K562 (cell line): ENCODE measurements at regions not wholly inside any gene's neighbourhood (a gene's known extent, or its start where the extent isn't known, plus 50 kb on each side); places are given as distances from the start of the nearest gene placed in this dataset.

Experiments
- ATAC-seq: fragments of 200-7000 bp; cut with Tn5 transposase; 3 replicates; pipeline ENCODE4 v1.9.1; 2020; ENCODE audit warnings: moderate library complexity
- BruUV-seq: library from RNA; stranded (reverse); fragments of 400-500 nt; replicated peaks from 2 replicates; lab custom pipeline; 2021; lab: Mats Ljungman, UMichigan
- CTCF ChIA-PET: fragments of 300-600 bp; formaldehyde crosslinking; extraction: SDS; loops from one replicate; lab custom pipeline; 2021; ENCODE audit warnings: low intra/inter-chr PET ratio; lab: Yijun Ruan, JAX
- POLR2A ChIA-PET: fragments of 300-600, 350-650 bp; sonication (Branson Sonifier 250); formaldehyde crosslinking; extraction: SDS; loops from one replicate; lab custom pipeline; 2021; ENCODE audit warnings: antibody characterized with exemption, inconsistent platforms; lab: Yijun Ruan, JAX
- DNase-seq, 4 experiments: peaks; one replicate each; pipeline versions ENCODE4 v3.0.0 to v3.0.0-alpha.2; 2011 to 2018; ENCODE audit warnings: low spot score in 3 of 4, mixed read lengths in 3 of 4; ENCODE audit errors: extremely low read depth in 1 of 4
- FAIRE-seq: peaks from 2 replicates; lab custom pipeline; 2011; peaks lifted over from hg19 to GRCh38; lab: Jason Lieb, UNC
- H2AFZ ChIP-seq: 2 replicates; pipeline ENCODE4 v1.6.0; 2011; ENCODE audit warnings: low read depth, low read length, control low read depth, inconsistent platforms
- H3K27ac ChIP-seq: fragments of 200-600 bp; 3 replicates; pipeline ENCODE4 v1.8.0; 2011; ENCODE audit warnings: low read depth, mild to moderate bottlenecking, control low read depth, inconsistent platforms, low read length, moderate library complexity, mixed read lengths; ENCODE audit errors: extremely low read depth
- H3K27me3 ChIP-seq, 2 experiments: fragments of 300-600 bp in 1 of 2; 2 replicates in 1 of 2; 3 replicates in 1 of 2; pipeline versions ENCODE4 v1.6.0 to v1.8.0; 2011; ENCODE audit warnings: inconsistent platforms in 2 of 2, low read length in 2 of 2, mild to moderate bottlenecking in 1 of 2, mixed read lengths in 1 of 2, moderate library complexity in 1 of 2; ENCODE audit not compliant: control insufficient read depth in 2 of 2, insufficient read depth in 2 of 2
- H3K36me3 ChIP-seq: fragments of 300-600 bp; 3 replicates; pipeline ENCODE4 v1.8.0; 2011; ENCODE audit warnings: mild to moderate bottlenecking, low read length, inconsistent platforms; ENCODE audit not compliant: control insufficient read depth, insufficient read depth
- H3K4me1 ChIP-seq, 2 experiments: fragments of 200-600 bp in 1 of 2; replicated peaks in 1 of 2; 2 replicates in 1 of 2; 3 replicates in 1 of 2; pipeline versions ENCODE4 v1.5.1 to v1.8.0; 2011; ENCODE audit warnings: inconsistent platforms in 2 of 2, low read length in 2 of 2, mild to moderate bottlenecking in 1 of 2, mixed read lengths in 1 of 2, moderate library complexity in 1 of 2; ENCODE audit not compliant: control insufficient read depth in 2 of 2, insufficient read depth in 2 of 2
- H3K4me2 ChIP-seq: 2 replicates; pipeline ENCODE4 v1.6.1; 2011; ENCODE audit warnings: low read length, control low read depth, inconsistent platforms, mixed read lengths; ENCODE audit not compliant: insufficient read depth
- H3K4me3 ChIP-seq: fragments of 200-600 bp; sonication (generic), shearing (Covaris generic); 2 replicates; pipeline ENCODE4 v1.5.1; 2016; ENCODE audit warnings: control low read depth, inconsistent platforms
- H3K79me2 ChIP-seq: fragments of 200-600 bp; 3 replicates; pipeline ENCODE4 v1.8.0; 2011; ENCODE audit warnings: low read length, inconsistent platforms; ENCODE audit not compliant: control insufficient read depth, insufficient read depth
- H3K9ac ChIP-seq, 2 experiments: 2 replicates each; pipeline versions ENCODE4 v1.6.0 to v1.6.1; 2011; ENCODE audit warnings: low read depth in 2 of 2, low read length in 2 of 2, control low read depth in 1 of 2, inconsistent platforms in 1 of 2, mild to moderate bottlenecking in 1 of 2, mixed read lengths in 1 of 2; ENCODE audit not compliant: insufficient read depth in 1 of 2
- H3K9me1 ChIP-seq: one replicate; pipeline ENCODE4 v1.6.0; 2011; ENCODE audit warnings: inconsistent platforms, mild to moderate bottlenecking, low read length, moderate library complexity; ENCODE audit not compliant: control insufficient read depth, insufficient read depth
- H3K9me3 ChIP-seq: replicated peaks from 2 replicates; pipeline ENCODE4 v1.5.1; 2011; ENCODE audit warnings: low read depth, low read length, inconsistent platforms; ENCODE audit not compliant: control insufficient read depth, insufficient read depth
- H4K20me1 ChIP-seq: replicated peaks from 2 replicates; pipeline ENCODE4 v1.6.1; 2011; ENCODE audit warnings: low read length, inconsistent platforms, mixed read lengths; ENCODE audit not compliant: control insufficient read depth, insufficient read depth
- HBP1 ChIP-seq: fragments of 450-650 bp; formaldehyde crosslinking; IDR thresholded peaks from 2 replicates; pipeline ENCODE4 v1.4.0; 2022; ENCODE audit warnings: missing genetic modification characterization
- KDM2B ChIP-seq: fragments of 250-450 bp; sonication (Bioruptor Pico); IDR thresholded peaks from 2 replicates; pipeline ENCODE4 v1.8.0; 2021; ENCODE audit warnings: mild to moderate bottlenecking, moderate library complexity
- NFRKB ChIP-seq: fragments of 450-650 bp; IDR thresholded peaks from 2 replicates; pipeline ENCODE4 v1.6.1; 2016; ENCODE audit warnings: low read depth
- NFXL1 ChIP-seq: fragments of 450-650 bp; formaldehyde crosslinking; IDR thresholded peaks from 2 replicates; pipeline ENCODE4 v1.4.0; 2021; ENCODE audit warnings: mild to moderate bottlenecking
- SMAD4 ChIP-seq: fragments of 250-450 bp; sonication (Bioruptor Pico); conservative IDR thresholded peaks from 2 replicates; pipeline ENCODE4 v1.8.0; 2021; ENCODE audit warnings: inconsistent platforms, mild to moderate bottlenecking, moderate library complexity
- TAF7 ChIP-seq: fragments of 450-650 bp; IDR thresholded peaks from 2 replicates; pipeline ENCODE4 v1.6.1; 2016; ENCODE audit warnings: missing genetic modification characterization, missing compliant biosample characterization
- TFE3 ChIP-seq: fragments of 450-650 bp; formaldehyde crosslinking; IDR thresholded peaks from 2 replicates; pipeline ENCODE4 v1.4.0; 2020; ENCODE audit warnings: mild to moderate bottlenecking, mixed read lengths
- ZBTB8A ChIP-seq: fragments of 450-650 bp; IDR thresholded peaks from 2 replicates; pipeline ENCODE4 v1.6.1; 2018; ENCODE audit warnings: mild to moderate bottlenecking, moderate library complexity; ENCODE audit not compliant: partially characterized antibody
- ZNF23 ChIP-seq: fragments of 250-450 bp; sonication (Bioruptor Pico); IDR thresholded peaks from 2 replicates; pipeline ENCODE4 v1.4.0; 2020; ENCODE audit warnings: mild to moderate bottlenecking
- ZNF384 ChIP-seq: IDR thresholded peaks from 2 replicates; pipeline ENCODE4 v1.6.1; 2012; ENCODE audit warnings: low read depth, low read length, improper control_type of control experiment
- ZNF395 ChIP-seq: fragments of 200-800 bp; sonication (Bioruptor generic); IDR thresholded peaks from 2 replicates; pipeline ENCODE4 v1.6.1; 2017; ENCODE audit warnings: missing genetic modification characterization, missing compliant biosample characterization
- ZNF584 ChIP-seq: fragments of 200-800 bp; sonication (Bioruptor generic); IDR thresholded peaks from 2 replicates; pipeline ENCODE4 v1.6.1; 2016; ENCODE audit warnings: low read depth, mild to moderate bottlenecking, missing genetic modification characterization, missing compliant biosample characterization
- ZNF592 ChIP-seq: fragments of 450-650 bp; IDR thresholded peaks from 2 replicates; pipeline ENCODE4 v1.6.1; 2017; ENCODE audit warnings: antibody characterized with exemption, mild to moderate bottlenecking
- WGBS: fragments of 100-300 bp; shearing (Covaris generic); methylation state at CpG from one replicate; pipeline ENCODE4 v1.1.6; 2016; ENCODE audit warnings: low coverage, mixed read lengths; ENCODE audit not compliant: insufficient coverage; ENCODE audit errors: missing lambda C conversion rate; 5-methylcytosine and 5-hydroxymethylcytosine counted together
- in situ Hi-C: fragments of 300-500 bp; cut with MboI; formaldehyde crosslinking; loops from 4 replicates; pipeline ENCODE4 v1.15.0; 2018; ENCODE audit warnings: inconsistent platforms, mixed read lengths
- intact Hi-C: fragments of 100-400 bp; cut with micrococcal nuclease; formaldehyde crosslinking; loops from 2 replicates; pipeline ENCODE4 v1.14.2; 2022

- Histone ChIP-seq H3K4me3 (no peak overlapping the region), H2AFZ (peak overlapping the region; percentile 80), H3K27ac (peak overlapping the region; percentile 44; the same call in 1 of the 3 replicates), H3K4me1 (peaks cover 0 to 13% of the 10 kb centered on the region in 2 experiments; a peak in 3 of 5 replicates), H3K36me3 (no peaks in the 10 kb centered on the region), H3K9ac (peak overlapping the region in 1 of 2 experiments; percentile 26; a peak in 2 of 4 replicates), H3K9me1 (no peaks in the 10 kb centered on the region), H3K9me3 (no peaks in the 10 kb centered on the region), H3K79me2 (no peaks in the 10 kb centered on the region), H3K27me3 (no peaks in the 10 kb centered on the region), H3K4me2 (peak overlapping the region; percentile 0; the same call in 1 of the 2 replicates), H4K20me1 (no peaks in the 10 kb centered on the region)
- intact Hi-C loops: loop anchor here (2.0 kb wide), 1 partner anchor 54 kb away; the partner anchor contains the start of gene ACSL3
- DNase-seq (no peak), FAIRE-seq (no peak), ATAC-seq (peak; percentile 66)
- POLR2A ChIA-PET: interaction anchor here (0.6 to 1.0 kb wide), 3 partner anchors 53 to 100 kb away, joined by 3 to 5 read pairs (median 3); no protein-coding TSS in a partner anchor
- in situ Hi-C loops: no loop called here
- BruUV-seq: no TSS peak
- WGBS: 28% methylated on average over 5 of the region's 5 CpGs
- CTCF ChIA-PET: no interaction called here
- TF ChIP-seq ZNF592 (peak; percentile 23; the same call in 1 of the 2 replicates), KDM2B (no peak), ZNF384 (no peak), HBP1 (CRISPR knock-in tag) (no peak), NFRKB (0 out of 2 replicates have a peak, but pooled peaks have one; percentile 35), ZNF584 (CRISPR knock-in tag) (0 out of 2 replicates have a peak, but pooled peaks have one; percentile 11), ZNF23 (no peak), TAF7 (tag) (no peak), ZNF395 (CRISPR knock-in tag) (peak; percentile 76; the same call in 1 of the 2 replicates), SMAD4 (CRISPR knock-in tag) (0 out of 2 replicates have a peak, but pooled peaks have one; percentile 25), ZBTB8A (no peak), TFE3 (CRISPR knock-in tag) (no peak), NFXL1 (CRISPR knock-in tag) (no peak)
Measured at GRCh38 chr2:222806526-222807137, 54.2 kb upstream of the ACSL3 start.
